Body of pancreas (tissue), 4 donors: ENCODE measurements at regions not wholly inside any gene's neighbourhood (a gene's known extent, or its start where the extent isn't known, plus 50 kb on each side); places are given as distances from the start of the nearest gene placed in this dataset.
"Not testable (repeated sequence)": the region's sequence is repeated elsewhere in the genome, so short reads cannot be mapped to it uniquely, and the experiment has no call there.

ENCODE experiments used
- POLR2A ChIP-seq, 3 donors: fragments of 450-650 bp; IDR thresholded peaks; one replicate each; pipeline ENCODE4 v1.6.1; 2016; ENCODE audit warnings: antibody characterized with exemption in 3 of 3, mild to moderate bottlenecking in 2 of 3
- TF ChIP-seq, protein P1 (sequence below), 7 experiments: fragments of 450-650 bp in 4 of 7; fragments of 200-600 bp in 3 of 7; sonication (generic) in 3 of 7; IDR thresholded peaks; one replicate each; pipeline ENCODE4 v1.5.1; 2016 to 2019; ENCODE audit warnings: antibody characterized with exemption in 7 of 7

DNA sequence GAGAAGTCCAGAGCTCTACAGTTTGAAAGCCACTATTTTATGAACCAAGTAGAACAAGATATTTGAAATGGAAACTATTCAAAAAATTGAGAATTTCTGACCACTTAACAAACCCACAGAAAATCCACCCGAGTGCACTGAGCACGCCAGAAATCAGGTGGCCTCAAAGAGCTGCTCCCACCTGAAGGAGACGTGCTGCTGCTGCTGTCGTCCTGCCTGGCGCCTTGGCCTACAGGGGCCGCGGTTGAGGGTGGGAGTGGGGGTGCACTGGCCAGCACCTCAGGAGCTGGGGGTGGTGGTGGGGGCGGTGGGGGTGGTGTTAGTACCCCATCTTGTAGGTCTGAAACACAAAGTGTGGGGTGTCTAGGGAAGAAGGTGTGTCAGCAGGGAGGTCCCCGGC is 50.0 kb upstream of the IQSEC3 start:
- TF ChIP-seq, protein P1, sequence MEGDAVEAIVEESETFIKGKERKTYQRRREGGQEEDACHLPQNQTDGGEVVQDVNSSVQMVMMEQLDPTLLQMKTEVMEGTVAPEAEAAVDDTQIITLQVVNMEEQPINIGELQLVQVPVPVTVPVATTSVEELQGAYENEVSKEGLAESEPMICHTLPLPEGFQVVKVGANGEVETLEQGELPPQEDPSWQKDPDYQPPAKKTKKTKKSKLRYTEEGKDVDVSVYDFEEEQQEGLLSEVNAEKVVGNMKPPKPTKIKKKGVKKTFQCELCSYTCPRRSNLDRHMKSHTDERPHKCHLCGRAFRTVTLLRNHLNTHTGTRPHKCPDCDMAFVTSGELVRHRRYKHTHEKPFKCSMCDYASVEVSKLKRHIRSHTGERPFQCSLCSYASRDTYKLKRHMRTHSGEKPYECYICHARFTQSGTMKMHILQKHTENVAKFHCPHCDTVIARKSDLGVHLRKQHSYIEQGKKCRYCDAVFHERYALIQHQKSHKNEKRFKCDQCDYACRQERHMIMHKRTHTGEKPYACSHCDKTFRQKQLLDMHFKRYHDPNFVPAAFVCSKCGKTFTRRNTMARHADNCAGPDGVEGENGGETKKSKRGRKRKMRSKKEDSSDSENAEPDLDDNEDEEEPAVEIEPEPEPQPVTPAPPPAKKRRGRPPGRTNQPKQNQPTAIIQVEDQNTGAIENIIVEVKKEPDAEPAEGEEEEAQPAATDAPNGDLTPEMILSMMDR (IDR thresholded peaks at IDR 0.05), result not testable (repeated sequence)
- TF ChIP-seq POLR2A (IDR thresholded peaks at IDR 0.05), result not testable (repeated sequence)
